ENCODE measurements at regions not wholly inside any gene's neighbourhood (a gene's known extent, or its start where the extent isn't known, plus 50 kb on each side); places are given as distances from the start of the nearest gene placed in this dataset.

- no peak overlapping the region for H3K4me3 Mint-ChIP-seq
- H3K9me3 Mint-ChIP-seq, result no peaks in the 10 kb centered on the region
- TF ChIP-seq, protein P1, sequence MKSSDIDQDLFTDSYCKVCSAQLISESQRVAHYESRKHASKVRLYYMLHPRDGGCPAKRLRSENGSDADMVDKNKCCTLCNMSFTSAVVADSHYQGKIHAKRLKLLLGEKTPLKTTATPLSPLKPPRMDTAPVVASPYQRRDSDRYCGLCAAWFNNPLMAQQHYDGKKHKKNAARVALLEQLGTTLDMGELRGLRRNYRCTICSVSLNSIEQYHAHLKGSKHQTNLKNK (CRISPR knock-in tag; IDR thresholded peaks at IDR 0.05), result no peak
- TF ChIP-seq TEAD4 (CRISPR knock-in tag; IDR thresholded peaks at IDR 0.05) (no peak), NR2C2 (CRISPR knock-in tag; IDR thresholded peaks at IDR 0.05) (no peak), FOXJ3 (CRISPR knock-in tag; IDR thresholded peaks at IDR 0.05; ENCODE audit: borderline replicate concordance) (no peak), SMAD3 (CRISPR knock-in tag; IDR thresholded peaks at IDR 0.05; ENCODE audit: borderline replicate concordance) (no peak), SMAD4 (CRISPR knock-in tag; IDR thresholded peaks at IDR 0.05) (no peak), RELA (CRISPR knock-in tag; IDR thresholded peaks at IDR 0.05; ENCODE audit: borderline replicate concordance) (no peak), ZNF281 (CRISPR knock-in tag; IDR thresholded peaks at IDR 0.05) (no peak), PRRX2 (CRISPR knock-in tag; IDR thresholded peaks at IDR 0.05) (no peak), HMGA2 (CRISPR knock-in tag; IDR thresholded peaks at IDR 0.05) (no peak), ZNF532 (CRISPR knock-in tag; IDR thresholded peaks at IDR 0.05; ENCODE audit: borderline replicate concordance) (no peak), E2F5 (CRISPR knock-in tag; IDR thresholded peaks at IDR 0.05) (no peak), NFATC4 (CRISPR knock-in tag; IDR thresholded peaks at IDR 0.05) (no peak), JUN (CRISPR knock-in tag; IDR thresholded peaks at IDR 0.05) (no peak)
- TF ChIP-seq, protein P2, sequence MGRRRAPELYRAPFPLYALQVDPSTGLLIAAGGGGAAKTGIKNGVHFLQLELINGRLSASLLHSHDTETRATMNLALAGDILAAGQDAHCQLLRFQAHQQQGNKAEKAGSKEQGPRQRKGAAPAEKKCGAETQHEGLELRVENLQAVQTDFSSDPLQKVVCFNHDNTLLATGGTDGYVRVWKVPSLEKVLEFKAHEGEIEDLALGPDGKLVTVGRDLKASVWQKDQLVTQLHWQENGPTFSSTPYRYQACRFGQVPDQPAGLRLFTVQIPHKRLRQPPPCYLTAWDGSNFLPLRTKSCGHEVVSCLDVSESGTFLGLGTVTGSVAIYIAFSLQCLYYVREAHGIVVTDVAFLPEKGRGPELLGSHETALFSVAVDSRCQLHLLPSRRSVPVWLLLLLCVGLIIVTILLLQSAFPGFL (CRISPR knock-in tag; IDR thresholded peaks at IDR 0.05; ENCODE audit: borderline replicate concordance), result no peak
- TF ChIP-seq, protein P3, sequence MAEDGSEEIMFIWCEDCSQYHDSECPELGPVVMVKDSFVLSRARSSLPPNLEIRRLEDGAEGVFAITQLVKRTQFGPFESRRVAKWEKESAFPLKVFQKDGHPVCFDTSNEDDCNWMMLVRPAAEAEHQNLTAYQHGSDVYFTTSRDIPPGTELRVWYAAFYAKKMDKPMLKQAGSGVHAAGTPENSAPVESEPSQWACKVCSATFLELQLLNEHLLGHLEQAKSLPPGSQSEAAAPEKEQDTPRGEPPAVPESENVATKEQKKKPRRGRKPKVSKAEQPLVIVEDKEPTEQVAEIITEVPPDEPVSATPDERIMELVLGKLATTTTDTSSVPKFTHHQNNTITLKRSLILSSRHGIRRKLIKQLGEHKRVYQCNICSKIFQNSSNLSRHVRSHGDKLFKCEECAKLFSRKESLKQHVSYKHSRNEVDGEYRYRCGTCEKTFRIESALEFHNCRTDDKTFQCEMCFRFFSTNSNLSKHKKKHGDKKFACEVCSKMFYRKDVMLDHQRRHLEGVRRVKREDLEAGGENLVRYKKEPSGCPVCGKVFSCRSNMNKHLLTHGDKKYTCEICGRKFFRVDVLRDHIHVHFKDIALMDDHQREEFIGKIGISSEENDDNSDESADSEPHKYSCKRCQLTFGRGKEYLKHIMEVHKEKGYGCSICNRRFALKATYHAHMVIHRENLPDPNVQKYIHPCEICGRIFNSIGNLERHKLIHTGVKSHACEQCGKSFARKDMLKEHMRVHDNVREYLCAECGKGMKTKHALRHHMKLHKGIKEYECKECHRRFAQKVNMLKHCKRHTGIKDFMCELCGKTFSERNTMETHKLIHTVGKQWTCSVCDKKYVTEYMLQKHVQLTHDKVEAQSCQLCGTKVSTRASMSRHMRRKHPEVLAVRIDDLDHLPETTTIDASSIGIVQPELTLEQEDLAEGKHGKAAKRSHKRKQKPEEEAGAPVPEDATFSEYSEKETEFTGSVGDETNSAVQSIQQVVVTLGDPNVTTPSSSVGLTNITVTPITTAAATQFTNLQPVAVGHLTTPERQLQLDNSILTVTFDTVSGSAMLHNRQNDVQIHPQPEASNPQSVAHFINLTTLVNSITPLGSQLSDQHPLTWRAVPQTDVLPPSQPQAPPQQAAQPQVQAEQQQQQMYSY (CRISPR knock-in tag; IDR thresholded peaks at IDR 0.05), result no peak
- TF ChIP-seq, protein P4, sequence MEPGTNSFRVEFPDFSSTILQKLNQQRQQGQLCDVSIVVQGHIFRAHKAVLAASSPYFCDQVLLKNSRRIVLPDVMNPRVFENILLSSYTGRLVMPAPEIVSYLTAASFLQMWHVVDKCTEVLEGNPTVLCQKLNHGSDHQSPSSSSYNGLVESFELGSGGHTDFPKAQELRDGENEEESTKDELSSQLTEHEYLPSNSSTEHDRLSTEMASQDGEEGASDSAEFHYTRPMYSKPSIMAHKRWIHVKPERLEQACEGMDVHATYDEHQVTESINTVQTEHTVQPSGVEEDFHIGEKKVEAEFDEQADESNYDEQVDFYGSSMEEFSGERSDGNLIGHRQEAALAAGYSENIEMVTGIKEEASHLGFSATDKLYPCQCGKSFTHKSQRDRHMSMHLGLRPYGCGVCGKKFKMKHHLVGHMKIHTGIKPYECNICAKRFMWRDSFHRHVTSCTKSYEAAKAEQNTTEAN (CRISPR knock-in tag; IDR thresholded peaks at IDR 0.05), result no peak
- no peaks in the 10 kb centered on the region for H3K36me3 Mint-ChIP-seq
- DNase-seq (ENCODE audit: low spot score), result no peak
- H3K4me1 Mint-ChIP-seq, result no peaks in the 10 kb centered on the region
- no peaks in the 10 kb centered on the region for H3K27me3 Mint-ChIP-seq (ENCODE audit: low read depth)
- no peak for ATAC-seq
- no peak overlapping the region for H3K27ac Mint-ChIP-seq
- ChIA-PET POLR2A (no interaction called here), CTCF (interaction anchor here (0.9 to 1.9 kb wide), 2 partner anchors 57 to 303 kb away, joined by 3 to 13 read pairs; partner anchors contain the start of gene DAAM1)
Observed at GRCh38 chr14:59131938-59132795, 56.3 kb upstream of the DAAM1 start.
